H1 (cell line): ENCODE measurements at regions not wholly inside any gene's neighbourhood (a gene's known extent, or its start where the extent isn't known, plus 50 kb on each side); places are given as distances from the start of the nearest gene placed in this dataset.

ENCODE experiments used
- CTCF ChIA-PET: fragments of 300-600 bp; sonication (Branson Sonifier 250); formaldehyde crosslinking; loops from one replicate; lab custom pipeline; 2021; ENCODE audit not compliant: partially characterized antibody; lab: Charles Lee
- POLR2A ChIA-PET: fragments of 300-600 bp; sonication (Branson Sonifier 250); formaldehyde crosslinking; loops from one replicate; lab custom pipeline; 2021; ENCODE audit warnings: inconsistent platforms; ENCODE audit not compliant: partially characterized antibody; lab: Charles Lee
- DNase-seq, 2 experiments: peaks; one replicate each; pipeline versions ENCODE4 v3.0.0 to v3.0.0-alpha.2; 2010 to 2022; ENCODE audit warnings: low spot score in 2 of 2, low read depth in 1 of 2, mixed read lengths in 1 of 2
- FAIRE-seq: peaks from 2 replicates; lab custom pipeline; 2011; peaks lifted over from hg19 to GRCh38; lab: Jason Lieb, UNC
- H2AFZ ChIP-seq: 2 replicates; pipeline ENCODE4 v1.8.1; 2012; ENCODE audit warnings: low read length, inconsistent platforms
- H2AK5ac ChIP-seq: 2 replicates; pipeline ENCODE4 v1.6.1; 2013; ENCODE audit warnings: low read depth, low read length
- H2BK120ac ChIP-seq: replicated peaks from 2 replicates; pipeline ENCODE3; 2013; ENCODE audit warnings: low read depth, low read length, inconsistent platforms
- H2BK12ac ChIP-seq: 2 replicates; pipeline ENCODE4 v1.6.1; 2013; ENCODE audit warnings: low read depth, low read length
- H2BK15ac ChIP-seq: 2 replicates; pipeline ENCODE4 v1.6.1; 2013; ENCODE audit warnings: low read length
- H2BK20ac ChIP-seq: 2 replicates; pipeline ENCODE4 v1.6.1; 2013; ENCODE audit warnings: low read length
- H2BK5ac ChIP-seq: 2 replicates; pipeline ENCODE4 v1.6.1; 2013; ENCODE audit warnings: low read depth, low read length
- H3K14ac ChIP-seq: 2 replicates; pipeline ENCODE4 v1.6.1; 2013; ENCODE audit warnings: inconsistent platforms; ENCODE audit not compliant: insufficient read length
- H3K18ac ChIP-seq: 2 replicates; pipeline ENCODE4 v1.6.1; 2013; ENCODE audit warnings: low read length; ENCODE audit errors: extremely low read depth
- H3K23ac ChIP-seq: 2 replicates; pipeline ENCODE4 v1.6.1; 2013; ENCODE audit warnings: inconsistent platforms; ENCODE audit not compliant: insufficient read length
- H3K23me2 ChIP-seq: 2 replicates; pipeline ENCODE4 v1.6.1; 2013; ENCODE audit warnings: low read depth, low read length
- H3K27ac ChIP-seq: 2 replicates; pipeline ENCODE4 v1.6.1; 2011; ENCODE audit warnings: low read depth, low read length, inconsistent platforms
- H3K27me3 ChIP-seq, 4 experiments: replicated peaks in 1 of 4; 1 replicate in 1 of 4; 2 replicates in 3 of 4; pipeline versions ENCODE4 v1.6.1 to v1.8.1; 2011 to 2013; ENCODE audit warnings: low read length in 3 of 4, mild to moderate bottlenecking in 3 of 4, inconsistent platforms in 2 of 4, mixed read lengths in 2 of 4, moderate library complexity in 1 of 4; ENCODE audit not compliant: control insufficient read depth in 3 of 4, insufficient read depth in 3 of 4; ENCODE audit errors: extremely low read depth in 1 of 4
- H3K36me3 ChIP-seq, 4 experiments: 2 replicates each; pipeline versions ENCODE4 v1.6.1 to v1.8.1; 2011 to 2013; ENCODE audit warnings: mild to moderate bottlenecking in 4 of 4, low read length in 3 of 4, moderate library complexity in 2 of 4, control low read depth in 1 of 4, inconsistent platforms in 1 of 4; ENCODE audit not compliant: insufficient read depth in 4 of 4, control insufficient read depth in 2 of 4
- H3K4ac ChIP-seq: replicated peaks from 2 replicates; pipeline ENCODE3; 2013; ENCODE audit warnings: low read length, low read depth, mixed read lengths, inconsistent platforms; ENCODE audit not compliant: insufficient read length
- H3K4me1 ChIP-seq, 4 experiments: replicated peaks in 1 of 4; 1 replicate in 1 of 4; 2 replicates in 3 of 4; pipeline versions ENCODE4 v1.6.1 to v1.8.1; 2011 to 2013; ENCODE audit warnings: low read length in 3 of 4, inconsistent platforms in 2 of 4, mixed read lengths in 1 of 4; ENCODE audit not compliant: insufficient read depth in 4 of 4, control insufficient read depth in 3 of 4
- H3K4me2 ChIP-seq, 2 experiments: 2 replicates each; pipeline versions ENCODE4 v1.6.1 to v1.8.1; 2011 to 2013; ENCODE audit warnings: low read depth in 2 of 2, low read length in 2 of 2, control low read depth in 1 of 2, inconsistent platforms in 1 of 2, mild to moderate bottlenecking in 1 of 2; ENCODE audit not compliant: insufficient read depth in 1 of 2
- H3K4me3 ChIP-seq, 4 experiments: fragments of 200-600, 300-600 bp in 1 of 4; sonication (generic), shearing (Covaris generic), sonication (Bioruptor Twin) in 1 of 4; 2 replicates each; pipeline versions ENCODE4 v1.5.1 to v1.8.1; 2011 to 2016; ENCODE audit warnings: low read length in 4 of 4, low read depth in 3 of 4, control low read depth in 2 of 4, inconsistent platforms in 2 of 4, mild to moderate bottlenecking in 2 of 4, mixed read lengths in 1 of 4, moderate library complexity in 1 of 4; ENCODE audit not compliant: insufficient read depth in 2 of 4; ENCODE audit errors: extremely low read depth in 1 of 4
- H3K56ac ChIP-seq: replicated peaks from 2 replicates; pipeline ENCODE3; 2013; ENCODE audit warnings: low read depth, mild to moderate bottlenecking, mixed read lengths, low read length, inconsistent platforms; ENCODE audit not compliant: insufficient read length
- H3K79me1 ChIP-seq: 2 replicates; pipeline ENCODE4 v1.6.1; 2013; ENCODE audit warnings: low read depth, low read length, control low read depth
- H3K79me2 ChIP-seq, 2 experiments: 2 replicates each; pipeline versions ENCODE4 v1.6.1 to v1.8.1; 2012 to 2013; ENCODE audit warnings: low read length in 2 of 2, mild to moderate bottlenecking in 2 of 2, inconsistent platforms in 1 of 2; ENCODE audit not compliant: insufficient read depth in 2 of 2, control insufficient read depth in 1 of 2
- H3K9ac ChIP-seq, 4 experiments: replicated peaks in 1 of 4; 1 replicate in 1 of 4; 2 replicates in 3 of 4; pipeline versions ENCODE4 v1.6.1 to v1.8.1; 2011 to 2013; ENCODE audit warnings: low read depth in 3 of 4, low read length in 3 of 4, control low read depth in 2 of 4, mild to moderate bottlenecking in 2 of 4, moderate library complexity in 2 of 4, inconsistent platforms in 1 of 4; ENCODE audit errors: extremely low read depth in 1 of 4
- H3K9me3 ChIP-seq, 2 experiments: 2 replicates each; pipeline versions ENCODE4 v1.6.1 to v1.8.1; 2012 to 2013; ENCODE audit warnings: mild to moderate bottlenecking in 2 of 2, moderate library complexity in 2 of 2, control low read depth in 1 of 2, inconsistent platforms in 1 of 2, low read depth in 1 of 2, low read length in 1 of 2, mixed read lengths in 1 of 2; ENCODE audit not compliant: insufficient read depth in 2 of 2
- H4K20me1 ChIP-seq, 2 experiments: replicated peaks in 1 of 2; 2 replicates each; pipeline versions ENCODE3 to v1.8.1; 2011 to 2013; ENCODE audit warnings: inconsistent platforms in 2 of 2, low read length in 2 of 2, mild to moderate bottlenecking in 1 of 2; ENCODE audit not compliant: insufficient read depth in 2 of 2, control insufficient read depth in 1 of 2
- H4K5ac ChIP-seq: 2 replicates; pipeline ENCODE4 v1.6.1; 2013; ENCODE audit warnings: low read length, low read depth, mixed read lengths, inconsistent platforms; ENCODE audit not compliant: insufficient read length
- H4K8ac ChIP-seq: 2 replicates; pipeline ENCODE4 v1.8.0; 2013; ENCODE audit warnings: mild to moderate bottlenecking, moderate library complexity, low read length, inconsistent platforms; ENCODE audit not compliant: insufficient read depth; ENCODE audit errors: extremely low read depth
- H4K91ac ChIP-seq: replicated peaks from 2 replicates; pipeline ENCODE3; 2013; ENCODE audit warnings: low read length, mixed read lengths, inconsistent platforms; ENCODE audit not compliant: insufficient read length
- BCL11A ChIP-seq, 2 experiments: IDR thresholded peaks; one replicate each; pipeline ENCODE4 v1.6.1; 2011; ENCODE audit warnings: low read depth in 2 of 2, low read length in 2 of 2, mild to moderate bottlenecking in 2 of 2
- EP300 ChIP-seq, 2 experiments: IDR thresholded peaks; 1 replicate in 1 of 2; 2 replicates in 1 of 2; pipeline ENCODE4 v1.6.1; 2011 to 2012; ENCODE audit warnings: low read depth in 2 of 2, low read length in 2 of 2, mild to moderate bottlenecking in 2 of 2, borderline replicate concordance in 1 of 2, inconsistent platforms in 1 of 2, moderate library complexity in 1 of 2
- GTF2F1 ChIP-seq: IDR thresholded peaks from 2 replicates; pipeline ENCODE4 v1.6.1; 2012; ENCODE audit warnings: low read depth, low read length, improper control_type of control experiment, borderline replicate concordance
- JUND ChIP-seq: IDR thresholded peaks from 2 replicates; pipeline ENCODE4 v1.6.1; 2011; ENCODE audit warnings: mild to moderate bottlenecking, improper control_type of control experiment, low read length
- MAFK ChIP-seq: IDR thresholded peaks from 2 replicates; pipeline ENCODE4 v1.6.1; 2012; ENCODE audit warnings: low read depth, mild to moderate bottlenecking, improper control_type of control experiment, low read length
- NANOG ChIP-seq: IDR thresholded peaks from 2 replicates; pipeline ENCODE4 v1.6.1; 2011; ENCODE audit warnings: low read length, low read depth, mild to moderate bottlenecking, inconsistent platforms; ENCODE audit not compliant: insufficient read depth, poor library complexity, severe bottlenecking
- NRF1 ChIP-seq: IDR thresholded peaks from 2 replicates; pipeline ENCODE4 v1.6.1; 2011; ENCODE audit warnings: mild to moderate bottlenecking, low read depth, low read length, improper control_type of control experiment
- RBBP5 ChIP-seq: IDR thresholded peaks from 2 replicates; pipeline ENCODE4 v1.7.1; 2012; ENCODE audit warnings: low read depth, mild to moderate bottlenecking, inconsistent platforms, low read length, moderate library complexity, borderline replicate concordance
- RNF2 ChIP-seq: fragments of 200-900, 300-1000 bp; sonication (generic); IDR thresholded peaks from 2 replicates; pipeline ENCODE4 v1.7.1; 2016; ENCODE audit warnings: borderline replicate concordance, low read depth, mild to moderate bottlenecking, antibody characterized with exemption, low read length; ENCODE audit not compliant: poor library complexity, severe bottlenecking; ENCODE audit errors: missing control alignments
- SIN3A ChIP-seq, 2 experiments: IDR thresholded peaks in 1 of 2; conservative IDR thresholded peaks in 1 of 2; 2 replicates each; pipeline ENCODE4 v1.6.1; 2011 to 2012; ENCODE audit warnings: low read length in 2 of 2, improper control_type of control experiment in 1 of 2, low read depth in 1 of 2, mild to moderate bottlenecking in 1 of 2
- SIRT6 ChIP-seq: IDR thresholded peaks from one replicate; pipeline ENCODE4 v1.7.1; 2012; ENCODE audit warnings: low read length, inconsistent platforms
- WGBS, 2 experiments: shearing (Covaris generic) in 1 of 2; methylation state at CpG; one replicate each; pipeline versions ENCODE4 v1.1.6 to v1.1.7; 2013 to 2015; ENCODE audit warnings: low lambda C conversion rate in 2 of 2, mixed read lengths in 2 of 2, inconsistent platforms in 1 of 2, low coverage in 1 of 2, missing lambda C conversion rate in 1 of 2; ENCODE audit not compliant: insufficient replicate concordance in 2 of 2, insufficient coverage in 1 of 2, insufficient read length in 1 of 2; ENCODE audit errors: extremely low coverage in 1 of 2, missing lambda C conversion rate in 1 of 2; 5-methylcytosine and 5-hydroxymethylcytosine counted together

DNA sequence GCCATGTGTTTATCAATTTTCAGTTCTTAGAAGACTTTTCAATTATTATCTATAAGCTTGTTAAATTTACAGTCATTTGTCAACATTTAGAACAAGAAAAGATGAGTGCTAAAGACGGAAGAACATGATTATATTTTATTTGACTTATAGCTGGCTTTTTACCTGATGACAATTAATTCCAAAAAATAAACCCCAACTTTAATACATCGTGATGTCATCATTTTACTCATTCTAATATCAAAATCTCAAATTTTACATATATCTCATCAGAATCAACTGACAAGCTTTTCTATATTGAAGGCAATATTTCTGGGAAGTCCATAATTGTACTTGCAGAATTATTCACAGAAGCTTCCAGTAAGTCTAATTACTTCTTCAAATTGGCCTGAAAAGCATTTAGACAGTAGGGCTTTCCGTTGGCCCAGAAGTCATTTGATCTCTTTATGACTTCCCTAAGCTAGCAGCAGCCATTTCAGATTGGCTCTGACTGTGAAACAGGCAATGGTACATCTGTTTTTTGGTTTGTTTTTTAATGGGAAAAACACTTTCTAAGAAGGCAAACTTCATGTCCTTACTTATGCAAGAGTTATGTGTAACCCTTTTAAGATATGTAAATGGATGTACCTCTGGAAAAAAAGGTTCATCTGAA is 234.7 kb upstream of the PLSCR5 start:
- H3K36me3 ChIP-seq = no peaks in the 10 kb centered on the region
- FAIRE-seq (no peak), DNase-seq (no peak)
- H4K91ac ChIP-seq = no peak overlapping the region
- no peaks in the 10 kb centered on the region for H3K79me1 ChIP-seq
- no peaks in the 10 kb centered on the region for H3K27me3 ChIP-seq
- H3K56ac ChIP-seq = no peak overlapping the region
- H4K20me1 ChIP-seq = no peaks in the 10 kb centered on the region
- H4K5ac ChIP-seq = no peak overlapping the region
- H4K8ac ChIP-seq = no peak overlapping the region
- H3K18ac ChIP-seq = no peak overlapping the region
- H2BK20ac ChIP-seq = no peak overlapping the region
- no peak overlapping the region for H2AFZ ChIP-seq
- no peak overlapping the region for H3K9ac ChIP-seq
- no peak overlapping the region for H2AK5ac ChIP-seq
- no peak overlapping the region for H3K4ac ChIP-seq
- no peaks in the 10 kb centered on the region for H3K79me2 ChIP-seq
- H2BK120ac ChIP-seq = no peak overlapping the region
- no peak overlapping the region for H3K4me3 ChIP-seq
- no peak overlapping the region for H2BK5ac ChIP-seq
- no peaks in the 10 kb centered on the region for H3K9me3 ChIP-seq
- CTCF ChIA-PET = interaction anchor here (0.7 kb wide), 1 partner anchor 15 kb away, joined by 3 read pairs; no protein-coding TSS in a partner anchor
- no peaks in the 10 kb centered on the region; the same call in 1 of the 2 replicates for H3K23me2 ChIP-seq
- no peak overlapping the region for H2BK12ac ChIP-seq
- H3K23ac ChIP-seq = no peak overlapping the region
- 85 to 100% methylated on average over 1 to 3 of the region's 3 CpGs for WGBS, 2 experiments
- no peak overlapping the region for H3K27ac ChIP-seq
- no peak overlapping the region for H3K14ac ChIP-seq
- H2BK15ac ChIP-seq = no peak overlapping the region
- POLR2A ChIA-PET = no interaction called here
- no peaks in the 10 kb centered on the region for H3K4me1 ChIP-seq
- H3K4me2 ChIP-seq = no peak overlapping the region
- TF ChIP-seq EP300 (IDR thresholded peaks at IDR 0.05; ENCODE audit: borderline replicate concordance in 1 of 2, low read depth in 2 of 2, low read length in 2 of 2) (no peak), SIRT6 (no peak), RNF2 (no peak), MAFK (no peak), RBBP5 (no peak), NANOG (no peak), NRF1 (no peak), JUND (no peak), GTF2F1 (no peak), SIN3A (conservative IDR thresholded peaks at IDR 0.05 in 1 of 2, IDR thresholded peaks at IDR 0.05 in 1 of 2; ENCODE audit: low read depth in 1 of 2, low read length in 2 of 2) (no peak), BCL11A (IDR thresholded peaks at IDR 0.05; ENCODE audit: low read depth in 2 of 2, low read length in 2 of 2) (no peak)
